GM21786 (cell line): ENCODE measurements at regions not wholly inside any gene's neighbourhood (a gene's known extent, or its start where the extent isn't known, plus 50 kb on each side); places are given as distances from the start of the nearest gene placed in this dataset.
"Not testable (repeated sequence)": the region's sequence is repeated elsewhere in the genome, so short reads cannot be mapped to it uniquely, and the experiment has no call there.

Experiments
- ATAC-seq: cut with Tn5 transposase; IDR thresholded peaks from one replicate; pipeline ENCODE4 v1.9.1; 2021; ENCODE audit not compliant: unreplicated experiment

- not testable (repeated sequence) for ATAC-seq
These were observed 1255.8 kb downstream of the RPIA start for GRCh38 chr2:89947208-89947815.

- not testable (repeated sequence) for ATAC-seq
These were observed 1256.6 kb downstream of the RPIA start for GRCh38 chr2:89948102-89948501.

- ATAC-seq: not testable (repeated sequence)
These were observed 1259.3 kb downstream of the RPIA start for GRCh38 chr2:89950807-89951206.

GRCh38 chr2:89957236-89957635 is 1265.8 kb downstream of the RPIA start:
- ATAC-seq: not testable (repeated sequence)

- ATAC-seq: not testable (repeated sequence)
These were observed 1268.4 kb downstream of the RPIA start for GRCh38 chr2:89959729-89960378.

- ATAC-seq: not testable (repeated sequence)
These were observed 1269.1 kb downstream of the RPIA start for GRCh38 chr2:89960570-89960969.

GRCh38 chr2:89968567-89968966 is 1277.1 kb downstream of the RPIA start:
- peak; percentile 64 for ATAC-seq

GRCh38 chr2:89969190-89969589 is 1277.7 kb downstream of the RPIA start:
- not testable (repeated sequence) for ATAC-seq

GRCh38 chr2:89973849-89974248 is 1282.4 kb downstream of the RPIA start:
- not testable (repeated sequence) for ATAC-seq

GRCh38 chr2:89979826-89980537 is 1288.5 kb downstream of the RPIA start:
- not testable (repeated sequence) for ATAC-seq

- ATAC-seq: not testable (repeated sequence)
These were observed 1290.8 kb downstream of the RPIA start for GRCh38 chr2:89982246-89982645.

GRCh38 chr2:89985650-89986049 is 1294.2 kb downstream of the RPIA start:
- ATAC-seq: not testable (repeated sequence)

- not testable (repeated sequence) for ATAC-seq
These were observed 1295.1 kb downstream of the RPIA start for GRCh38 chr2:89986532-89986931.

- not testable (repeated sequence) for ATAC-seq
These were observed 1305.3 kb downstream of the RPIA start for GRCh38 chr2:89996779-89997178.

- not testable (repeated sequence) for ATAC-seq
These were observed 1313.1 kb downstream of the RPIA start for GRCh38 chr2:90004553-90004952.

GRCh38 chr2:90010442-90011100 is 1319.1 kb downstream of the RPIA start:
- ATAC-seq: not testable (repeated sequence)

GRCh38 chr2:90011101-90011443 is 1319.6 kb downstream of the RPIA start:
- ATAC-seq: not testable (repeated sequence)

GRCh38 chr2:90019908-90020307 is 1328.4 kb downstream of the RPIA start:
- ATAC-seq: not testable (repeated sequence)

GRCh38 chr2:90021234-90021633 is 1329.8 kb downstream of the RPIA start:
- ATAC-seq: peak; percentile 50

- not testable (repeated sequence) for ATAC-seq
These were observed 1335.8 kb downstream of the RPIA start for GRCh38 chr2:90027231-90027643.

- not testable (repeated sequence) for ATAC-seq
These were observed 1337.1 kb downstream of the RPIA start for GRCh38 chr2:90028381-90029079.
